Fibroblast of lung (primary cell): ENCODE measurements at regions not wholly inside any gene's neighbourhood (a gene's known extent, or its start where the extent isn't known, plus 50 kb on each side); places are given as distances from the start of the nearest gene placed in this dataset.

Experiments used
- DNase-seq, 2 donors: peaks; one replicate each; pipeline versions ENCODE4 v3.0.0 to v3.0.0-alpha.2; 2010; ENCODE audit warnings: low read depth in 2 of 2
- H2AFZ ChIP-seq: 2 replicates; pipeline ENCODE4 v1.5.1; 2012; ENCODE audit warnings: low read length, control low read depth, inconsistent platforms
- H3K27ac ChIP-seq: 2 replicates; pipeline ENCODE4 v1.5.1; 2011; ENCODE audit warnings: low read length, control low read depth; ENCODE audit not compliant: insufficient read depth
- H3K27me3 ChIP-seq: 2 replicates; pipeline ENCODE4 v1.5.1; 2011; ENCODE audit warnings: mild to moderate bottlenecking, low read length; ENCODE audit not compliant: control insufficient read depth, insufficient read depth
- H3K36me3 ChIP-seq: 2 replicates; pipeline ENCODE4 v1.5.1; 2011; ENCODE audit warnings: low read length; ENCODE audit not compliant: control insufficient read depth, insufficient read depth
- H3K4me1 ChIP-seq: 2 replicates; pipeline ENCODE4 v1.5.1; 2011; ENCODE audit warnings: low read length; ENCODE audit not compliant: control insufficient read depth, insufficient read depth; ENCODE audit errors: extremely low read depth
- H3K4me2 ChIP-seq: 2 replicates; pipeline ENCODE4 v1.5.1; 2011; ENCODE audit warnings: low read length, control low read depth; ENCODE audit not compliant: insufficient read depth; ENCODE audit errors: extremely low read depth
- H3K4me3 ChIP-seq, 4 experiments: fragments of 200-600 bp in 1 of 4; sonication (generic) in 1 of 4; replicated peaks in 1 of 4; 2 replicates each; pipeline ENCODE4 v1.5.1; 2011 to 2016; ENCODE audit warnings: low read length in 4 of 4, low read depth in 3 of 4, mild to moderate bottlenecking in 3 of 4, control low read depth in 2 of 4, inconsistent platforms in 1 of 4, mixed read lengths in 1 of 4; ENCODE audit not compliant: insufficient read depth in 1 of 4; ENCODE audit errors: control extremely low read depth in 1 of 4
- H3K79me2 ChIP-seq: 2 replicates; pipeline ENCODE4 v1.5.1; 2012; ENCODE audit warnings: mild to moderate bottlenecking, low read length, inconsistent platforms; ENCODE audit not compliant: control insufficient read depth, insufficient read depth
- H3K9ac ChIP-seq: 2 replicates; pipeline ENCODE4 v1.5.1; 2011; ENCODE audit warnings: mild to moderate bottlenecking, low read length, control low read depth; ENCODE audit not compliant: insufficient read depth
- H3K9me3 ChIP-seq: 2 replicates; pipeline ENCODE4 v1.5.1; 2012; ENCODE audit warnings: low read depth, low read length; ENCODE audit not compliant: control insufficient read depth, insufficient read depth
- H4K20me1 ChIP-seq: 2 replicates; pipeline ENCODE4 v1.5.1; 2011; ENCODE audit warnings: low read length; ENCODE audit not compliant: control insufficient read depth, insufficient read depth; ENCODE audit errors: extremely low read depth
- CTCF ChIP-seq, 2 donors: IDR thresholded peaks in 1 of 2; conservative IDR thresholded peaks in 1 of 2; 1 replicate in 1 of 2; 2 replicates in 1 of 2; pipeline ENCODE4 v1.5.1; 2011 to 2012; ENCODE audit warnings: low read length in 2 of 2, control low read depth in 1 of 2, inconsistent platforms in 1 of 2, low read depth in 1 of 2, mild to moderate bottlenecking in 1 of 2
- EZH2 ChIP-seq: IDR thresholded peaks from 2 replicates; pipeline ENCODE4 v1.5.1; 2012; ENCODE audit warnings: low read length, control low read depth, mild to moderate bottlenecking; ENCODE audit errors: missing control alignments

- Histone ChIP-seq H3K4me3 (no peak overlapping the region), H3K79me2 (no peaks in the 10 kb centered on the region), H3K27ac (no peak overlapping the region), H2AFZ (no peak overlapping the region), H3K27me3 (no peaks in the 10 kb centered on the region), H3K4me2 (no peak overlapping the region), H3K36me3 (no peaks in the 10 kb centered on the region), H3K4me1 (no peaks in the 10 kb centered on the region), H4K20me1 (no peaks in the 10 kb centered on the region), H3K9me3 (no peaks in the 10 kb centered on the region), H3K9ac (no peak overlapping the region)
- peak; percentile 55 to 75 for DNase-seq
- TF ChIP-seq CTCF (conservative IDR thresholded peaks at IDR 0.05 in 1 of 2, IDR thresholded peaks at IDR 0.05 in 1 of 2; ENCODE audit: low read depth in 1 of 2, low read length in 2 of 2) (no peak), EZH2 (no peak)
Observed at GRCh38 chr17:70813355-70813930, 644.1 kb downstream of the KCNJ2 start.

- no peaks in the 10 kb centered on the region for H3K4me1 ChIP-seq
- no peak overlapping the region for H2AFZ ChIP-seq
- H3K27me3 ChIP-seq = no peaks in the 10 kb centered on the region
- no peaks in the 10 kb centered on the region for H3K9me3 ChIP-seq
- H3K27ac ChIP-seq = no peak overlapping the region
- H4K20me1 ChIP-seq = no peaks in the 10 kb centered on the region
- no peak overlapping the region for H3K4me3 ChIP-seq
- H3K9ac ChIP-seq = no peak overlapping the region
- H3K36me3 ChIP-seq = no peaks in the 10 kb centered on the region
- DNase-seq = no peak
- no peak overlapping the region for H3K4me2 ChIP-seq
- TF ChIP-seq EZH2 (no peak), CTCF (conservative IDR thresholded peaks at IDR 0.05 in 1 of 2, IDR thresholded peaks at IDR 0.05 in 1 of 2; ENCODE audit: low read depth in 1 of 2, low read length in 2 of 2) (no peak)
- no peaks in the 10 kb centered on the region for H3K79me2 ChIP-seq
Observed at GRCh38 chr17:70819183-70819582, 649.9 kb downstream of the KCNJ2 start.

- Histone ChIP-seq H3K4me1 (no peaks in the 10 kb centered on the region), H3K4me3 (no peak overlapping the region), H2AFZ (no peak overlapping the region), H3K27ac (no peak overlapping the region), H3K9ac (no peak overlapping the region), H4K20me1 (no peaks in the 10 kb centered on the region), H3K36me3 (no peaks in the 10 kb centered on the region), H3K4me2 (no peak overlapping the region), H3K79me2 (no peaks in the 10 kb centered on the region), H3K27me3 (no peaks in the 10 kb centered on the region), H3K9me3 (no peaks in the 10 kb centered on the region)
- TF ChIP-seq CTCF (conservative IDR thresholded peaks at IDR 0.05 in 1 of 2, IDR thresholded peaks at IDR 0.05 in 1 of 2; ENCODE audit: low read depth in 1 of 2, low read length in 2 of 2) = no peak
- TF ChIP-seq EZH2 = no peak
- DNase-seq = peak; percentile 6 to 90
Observed at GRCh38 chr17:70820276-70820675, 650.9 kb downstream of the KCNJ2 start.
